Upper lobe of left lung (tissue), 6 donors: ENCODE measurements at regions not wholly inside any gene's neighbourhood (a gene's known extent, or its start where the extent isn't known, plus 50 kb on each side); places are given as distances from the start of the nearest gene placed in this dataset.
"Not testable (repeated sequence)": the region's sequence is repeated elsewhere in the genome, so short reads cannot be mapped to it uniquely, and the experiment has no call there.

Source experiments
- ATAC-seq, 2 donors: fragments of 200-7000 bp; cut with Tn5 transposase; one replicate each; pipeline ENCODE4 v1.9.1; 2022; ENCODE audit warnings: mild to moderate bottlenecking in 2 of 2, moderate library complexity in 2 of 2; ENCODE audit not compliant: low FRiP score in 2 of 2
- DNase-seq, 2 donors: peaks; one replicate each; pipeline ENCODE4 v3.0.0-alpha.2; 2019 to 2020
- H3K27ac ChIP-seq, 4 donors: fragments of 200-600 bp; sonication (generic); one replicate each; pipeline ENCODE4 v1.5.1; 2016 to 2019
- H3K27me3 ChIP-seq, 4 donors: fragments of 200-600 bp; sonication (generic); one replicate each; pipeline ENCODE4 v1.5.1; 2017 to 2019
- H3K36me3 ChIP-seq, 4 donors: fragments of 200-600 bp; sonication (generic); one replicate each; pipeline ENCODE4 v1.5.1; 2016 to 2019
- H3K4me1 ChIP-seq, 4 donors: fragments of 200-600 bp; sonication (generic); one replicate each; pipeline ENCODE4 v1.5.1; 2018 to 2019
- H3K4me3 ChIP-seq, 4 donors: fragments of 200-600 bp; sonication (generic); one replicate each; pipeline ENCODE4 v1.5.1; 2017 to 2019; ENCODE audit warnings: mild to moderate bottlenecking in 2 of 4, moderate library complexity in 1 of 4
- H3K9me3 ChIP-seq, 4 donors: fragments of 200-600 bp; sonication (generic); one replicate each; pipeline ENCODE4 v1.5.1; 2018 to 2019
- EP300 ChIP-seq, 4 donors: sonication (generic); formaldehyde crosslinking; IDR thresholded peaks; one replicate each; pipeline ENCODE4 v1.5.1; 2017; ENCODE audit warnings: antibody characterized with exemption in 4 of 4, control low read depth in 2 of 4
- POLR2A ChIP-seq, 4 donors: fragments of 450-650 bp; IDR thresholded peaks; one replicate each; pipeline ENCODE4 v1.5.1; 2016 to 2017; ENCODE audit warnings: antibody characterized with exemption in 4 of 4, mild to moderate bottlenecking in 2 of 4
- POLR2AphosphoS5 ChIP-seq, 2 donors: sonication (generic); formaldehyde crosslinking; IDR thresholded peaks; one replicate each; pipeline ENCODE4 v1.5.1; 2017; ENCODE audit warnings: antibody characterized with exemption in 2 of 2
- WGBS, 2 donors: methylation state at CpG; one replicate each; pipeline ENCODE4 v1.1.5; 2017 to 2018; 5-methylcytosine and 5-hydroxymethylcytosine counted together
- TF ChIP-seq, protein P1 (sequence below), 6 experiments: fragments of 450-650 bp in 4 of 6; fragments of 200-600 bp in 2 of 6; sonication (generic) in 2 of 6; IDR thresholded peaks; one replicate each; pipeline ENCODE4 v1.5.1; 2016 to 2019; ENCODE audit warnings: antibody characterized with exemption in 6 of 6
- donor health status: DM: no; HTN: no; CAD: no; lungs with moderate emphysema.
- donor health status: DM: no; HTN: yes; CAD: no; lungs with severe emphysema.

DNA sequence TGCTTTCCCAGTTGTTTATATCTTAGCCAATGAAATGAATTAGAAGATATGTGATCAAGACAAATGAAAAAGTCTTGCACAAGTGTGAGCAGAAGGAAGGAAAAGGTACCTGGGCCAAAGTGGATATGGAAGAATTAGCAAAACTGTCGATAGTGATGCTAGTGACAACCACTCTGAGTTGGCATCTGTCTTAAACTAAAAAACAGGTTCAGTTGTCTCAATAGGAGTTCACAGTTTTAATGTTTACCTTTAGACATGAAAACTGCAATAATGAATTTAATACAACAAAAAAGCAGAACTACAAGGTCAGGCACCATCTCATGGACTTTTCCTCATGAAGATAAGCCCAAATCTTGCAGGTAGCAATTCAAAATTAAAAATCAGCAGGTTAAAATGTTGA, 688.5 kb downstream of the EFNB2 start:
- 60 to 86% methylated on average over 1 of the region's 1 CpG for WGBS, 2 donors
- no peak for ATAC-seq
- no peak for TF ChIP-seq EP300 (IDR thresholded peaks at IDR 0.05)
- TF ChIP-seq POLR2AphosphoS5 (IDR thresholded peaks at IDR 0.05), result no peak
- TF ChIP-seq, protein P1, sequence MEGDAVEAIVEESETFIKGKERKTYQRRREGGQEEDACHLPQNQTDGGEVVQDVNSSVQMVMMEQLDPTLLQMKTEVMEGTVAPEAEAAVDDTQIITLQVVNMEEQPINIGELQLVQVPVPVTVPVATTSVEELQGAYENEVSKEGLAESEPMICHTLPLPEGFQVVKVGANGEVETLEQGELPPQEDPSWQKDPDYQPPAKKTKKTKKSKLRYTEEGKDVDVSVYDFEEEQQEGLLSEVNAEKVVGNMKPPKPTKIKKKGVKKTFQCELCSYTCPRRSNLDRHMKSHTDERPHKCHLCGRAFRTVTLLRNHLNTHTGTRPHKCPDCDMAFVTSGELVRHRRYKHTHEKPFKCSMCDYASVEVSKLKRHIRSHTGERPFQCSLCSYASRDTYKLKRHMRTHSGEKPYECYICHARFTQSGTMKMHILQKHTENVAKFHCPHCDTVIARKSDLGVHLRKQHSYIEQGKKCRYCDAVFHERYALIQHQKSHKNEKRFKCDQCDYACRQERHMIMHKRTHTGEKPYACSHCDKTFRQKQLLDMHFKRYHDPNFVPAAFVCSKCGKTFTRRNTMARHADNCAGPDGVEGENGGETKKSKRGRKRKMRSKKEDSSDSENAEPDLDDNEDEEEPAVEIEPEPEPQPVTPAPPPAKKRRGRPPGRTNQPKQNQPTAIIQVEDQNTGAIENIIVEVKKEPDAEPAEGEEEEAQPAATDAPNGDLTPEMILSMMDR (IDR thresholded peaks at IDR 0.05), result no peak
- TF ChIP-seq POLR2A (IDR thresholded peaks at IDR 0.05), result no peak

DNA sequence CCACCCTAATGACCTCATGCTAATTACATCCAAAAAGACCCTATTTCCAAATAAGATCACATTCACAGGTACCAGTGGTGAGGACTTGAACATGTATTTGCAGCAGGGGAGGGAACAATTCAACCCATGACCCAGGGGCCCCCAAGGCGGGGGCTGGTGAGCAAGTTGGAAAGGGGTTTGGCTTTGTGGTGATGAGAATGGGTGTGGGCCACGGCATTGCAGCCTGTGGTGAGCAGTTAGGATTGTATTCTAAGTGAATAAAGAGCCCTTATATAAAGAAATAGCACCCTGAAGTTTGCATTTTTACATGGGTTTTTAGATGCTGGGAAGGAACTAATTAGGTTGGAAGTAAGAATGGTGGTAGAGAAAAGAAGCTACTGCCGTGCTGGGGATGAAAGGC, 694.2 kb downstream of the EFNB2 start:
- H3K4me3 ChIP-seq, result no peak overlapping the region
- 85 to 95% methylated on average over 3 of the region's 3 CpGs for WGBS, 2 donors
- no peaks in the 10 kb centered on the region for H3K4me1 ChIP-seq
- no peak for ATAC-seq
- TF ChIP-seq POLR2AphosphoS5 (IDR thresholded peaks at IDR 0.05) (no peak), EP300 (IDR thresholded peaks at IDR 0.05) (no peak)
- no peaks in the 10 kb centered on the region for H3K27me3 ChIP-seq
- H3K9me3 ChIP-seq, result no peaks in the 10 kb centered on the region
- no peak for DNase-seq
- H3K27ac ChIP-seq, result no peak overlapping the region
- H3K36me3 ChIP-seq, result no peaks in the 10 kb centered on the region

More for the DNA sequence above, 688.5 kb downstream of the EFNB2 start:
- H3K27me3 ChIP-seq, result no peaks in the 10 kb centered on the region
- H3K4me1 ChIP-seq, result peaks cover 0 to 7% (median 5%) of the 10 kb centered on the region in 4 donors
- H3K27ac ChIP-seq, result no peak overlapping the region
- DNase-seq, result no peak
- H3K36me3 ChIP-seq, result no peaks in the 10 kb centered on the region
- no peak overlapping the region for H3K4me3 ChIP-seq
- no peaks in the 10 kb centered on the region for H3K9me3 ChIP-seq

DNA sequence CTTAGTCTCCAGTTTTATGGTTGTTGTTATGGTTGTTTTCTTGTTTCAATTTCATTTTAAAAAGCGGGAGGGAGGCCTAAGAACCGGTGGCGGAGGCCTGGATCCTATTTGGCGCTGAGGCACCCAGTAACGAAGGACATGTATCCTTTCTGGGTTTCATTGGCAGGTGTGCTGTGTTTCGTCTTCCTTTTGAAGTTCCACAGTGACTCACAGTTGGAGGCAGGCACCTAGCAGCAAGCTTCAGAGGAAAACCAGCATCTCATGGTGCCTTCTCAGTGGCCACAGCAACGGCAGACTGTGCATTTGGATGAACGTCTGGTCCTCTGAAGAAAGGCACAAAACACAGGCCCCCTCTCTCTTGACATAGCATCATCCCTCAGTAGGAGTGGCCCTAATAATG, 697.2 kb downstream of the EFNB2 start:
- no peaks in the 10 kb centered on the region for H3K36me3 ChIP-seq
- WGBS, 2 donors, result 92 to 96% methylated on average over 8 of the region's 8 CpGs
- no peaks in the 10 kb centered on the region for H3K4me1 ChIP-seq
- TF ChIP-seq POLR2A (IDR thresholded peaks at IDR 0.05), result no peak
- TF ChIP-seq POLR2AphosphoS5 (IDR thresholded peaks at IDR 0.05), result no peak
- no peak for TF ChIP-seq EP300 (IDR thresholded peaks at IDR 0.05)
- no peaks in the 10 kb centered on the region for H3K9me3 ChIP-seq
- no peaks in the 10 kb centered on the region for H3K27me3 ChIP-seq
- H3K27ac ChIP-seq, result no peak overlapping the region
- ATAC-seq (no peak), DNase-seq (no peak)
- H3K4me3 ChIP-seq, result no peak overlapping the region

DNA sequence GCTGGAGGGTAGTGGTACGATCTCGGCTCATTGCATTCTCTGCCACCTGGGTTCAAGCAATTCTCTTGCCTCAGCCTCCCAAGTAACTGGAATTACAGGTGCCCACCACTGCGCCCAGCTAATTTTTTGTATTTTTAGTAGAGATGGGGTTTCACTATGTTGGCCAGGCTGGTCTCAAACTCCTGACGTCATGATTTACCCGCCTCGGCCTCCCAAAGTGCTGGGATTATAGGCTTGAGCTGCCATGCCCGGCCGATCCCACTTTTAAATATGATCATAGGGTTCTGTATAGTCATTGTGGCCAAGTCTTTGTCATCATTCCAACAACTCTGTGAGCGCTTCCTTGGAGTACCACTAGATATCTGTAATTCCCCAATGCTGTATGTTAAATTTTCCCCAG, 698.2 kb downstream of the EFNB2 start:
- not testable (repeated sequence) for H3K36me3 ChIP-seq, DNase-seq, H3K4me1 ChIP-seq, H3K4me3 ChIP-seq, H3K27ac ChIP-seq, H3K27me3 ChIP-seq, ATAC-seq, H3K9me3 ChIP-seq
- 94 to 96% methylated on average over 9 of the region's 9 CpGs for WGBS, 2 donors

DNA sequence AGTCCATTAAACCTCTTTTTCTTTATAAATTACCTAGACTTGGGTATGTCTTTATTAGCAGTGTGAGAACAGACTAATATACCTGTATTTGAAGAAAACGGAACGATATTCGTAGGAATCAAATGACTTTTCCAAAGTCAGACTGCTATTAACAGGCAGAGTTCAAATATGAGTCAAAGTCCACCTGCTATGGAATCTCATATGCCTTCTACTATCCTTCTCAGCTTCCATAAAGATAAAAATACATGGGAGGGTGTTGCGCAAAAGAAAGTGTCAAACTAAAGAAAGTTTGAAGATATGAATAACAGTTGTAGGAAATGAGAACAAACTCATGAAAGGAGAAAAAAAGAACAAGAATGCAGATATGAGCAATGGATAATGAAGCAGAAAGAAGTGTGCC, 704.6 kb downstream of the EFNB2 start:
- WGBS, 2 donors, result 67 to 80% methylated on average over 4 of the region's 4 CpGs
- no peak for ATAC-seq

DNA sequence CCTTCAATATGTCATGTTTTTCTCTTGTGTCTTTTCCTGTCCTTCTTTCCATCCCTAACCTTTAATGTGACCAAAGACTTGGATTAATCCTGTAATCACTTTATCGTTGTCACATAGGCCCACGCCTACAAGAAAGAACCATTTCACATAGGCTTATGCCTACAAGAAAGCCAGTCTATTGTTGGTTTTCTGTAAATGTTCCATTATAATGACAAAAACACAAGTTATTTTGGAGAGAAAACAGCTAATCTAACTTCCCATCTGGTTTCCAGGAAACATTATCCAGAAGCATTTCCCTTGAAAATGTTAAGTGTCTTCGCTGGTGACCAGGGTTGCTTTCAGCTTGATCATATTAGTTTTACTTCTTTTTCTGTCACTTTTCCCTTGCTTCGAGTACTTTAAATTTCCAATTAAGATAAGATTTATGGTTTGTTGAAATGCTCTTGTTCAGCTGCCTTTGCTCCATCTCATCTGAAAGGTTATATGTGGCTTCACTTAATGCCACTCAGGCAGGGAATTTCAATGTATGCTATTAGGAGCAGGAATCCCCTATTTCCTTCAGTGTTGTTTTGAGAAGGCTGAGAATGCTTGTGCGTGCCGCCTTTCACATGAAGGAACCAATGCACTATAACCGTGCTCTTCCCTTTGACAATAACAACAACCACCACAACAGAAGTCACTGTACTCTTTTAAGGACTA, 708.2 kb downstream of the EFNB2 start:
- ATAC-seq (no peak), DNase-seq (no peak)
- Histone ChIP-seq H3K4me3 (no peak overlapping the region), H3K27me3 (no peaks in the 10 kb centered on the region), H3K36me3 (no peaks in the 10 kb centered on the region), H3K27ac (no peak overlapping the region), H3K9me3 (no peaks in the 10 kb centered on the region), H3K4me1 (no peaks in the 10 kb centered on the region)
- TF ChIP-seq EP300 (IDR thresholded peaks at IDR 0.05) (no peak), POLR2AphosphoS5 (IDR thresholded peaks at IDR 0.05) (no peak), POLR2A (IDR thresholded peaks at IDR 0.05) (no peak)
- TF ChIP-seq, protein P1 (IDR thresholded peaks at IDR 0.05), result no peak
- WGBS, 2 donors, result 77 to 79% methylated on average over 7 of the region's 7 CpGs

More for the DNA sequence above, 704.6 kb downstream of the EFNB2 start:
- no peaks in the 10 kb centered on the region for H3K27me3 ChIP-seq
- DNase-seq, result no peak
- TF ChIP-seq, protein P1 (IDR thresholded peaks at IDR 0.05), result no peak
- no peak for TF ChIP-seq POLR2AphosphoS5 (IDR thresholded peaks at IDR 0.05)
- TF ChIP-seq POLR2A (IDR thresholded peaks at IDR 0.05), result no peak
- TF ChIP-seq EP300 (IDR thresholded peaks at IDR 0.05), result no peak
- no peaks in the 10 kb centered on the region for H3K9me3 ChIP-seq
- no peak overlapping the region for H3K27ac ChIP-seq
- no peaks in the 10 kb centered on the region for H3K4me1 ChIP-seq
- H3K36me3 ChIP-seq, result no peaks in the 10 kb centered on the region
- no peak overlapping the region for H3K4me3 ChIP-seq
